ENCODE measurements at regions not wholly inside any gene's neighbourhood (a gene's known extent, or its start where the extent isn't known, plus 50 kb on each side); places are given as distances from the start of the nearest gene placed in this dataset.

- Histone ChIP-seq H3K4me3 (no peak overlapping the region), H3K27me3 (replicated peaks; ENCODE audit: insufficient read depth) (peaks cover 3% of the 10 kb centered on the region), H3K4me1 (replicated peaks) (no peaks in the 10 kb centered on the region), H3K36me3 (no peaks in the 10 kb centered on the region), H3K27ac (no peak overlapping the region), H3K9me3 (no peaks in the 10 kb centered on the region)
- 65% methylated on average over 11 of the region's 14 CpGs for WGBS
- intact Hi-C loops (cut with DNase I) = no loop called here
- no peak for DNase-seq (ENCODE audit: low spot score)
- TF ChIP-seq POLR2A (IDR thresholded peaks at IDR 0.05) = no peak
- TF ChIP-seq, protein P1, sequence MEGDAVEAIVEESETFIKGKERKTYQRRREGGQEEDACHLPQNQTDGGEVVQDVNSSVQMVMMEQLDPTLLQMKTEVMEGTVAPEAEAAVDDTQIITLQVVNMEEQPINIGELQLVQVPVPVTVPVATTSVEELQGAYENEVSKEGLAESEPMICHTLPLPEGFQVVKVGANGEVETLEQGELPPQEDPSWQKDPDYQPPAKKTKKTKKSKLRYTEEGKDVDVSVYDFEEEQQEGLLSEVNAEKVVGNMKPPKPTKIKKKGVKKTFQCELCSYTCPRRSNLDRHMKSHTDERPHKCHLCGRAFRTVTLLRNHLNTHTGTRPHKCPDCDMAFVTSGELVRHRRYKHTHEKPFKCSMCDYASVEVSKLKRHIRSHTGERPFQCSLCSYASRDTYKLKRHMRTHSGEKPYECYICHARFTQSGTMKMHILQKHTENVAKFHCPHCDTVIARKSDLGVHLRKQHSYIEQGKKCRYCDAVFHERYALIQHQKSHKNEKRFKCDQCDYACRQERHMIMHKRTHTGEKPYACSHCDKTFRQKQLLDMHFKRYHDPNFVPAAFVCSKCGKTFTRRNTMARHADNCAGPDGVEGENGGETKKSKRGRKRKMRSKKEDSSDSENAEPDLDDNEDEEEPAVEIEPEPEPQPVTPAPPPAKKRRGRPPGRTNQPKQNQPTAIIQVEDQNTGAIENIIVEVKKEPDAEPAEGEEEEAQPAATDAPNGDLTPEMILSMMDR (IDR thresholded peaks at IDR 0.05) = no peak
These were observed 81.7 kb upstream of the GATA5 start for GRCh38 chr20:62557462-62557861.

DNA sequence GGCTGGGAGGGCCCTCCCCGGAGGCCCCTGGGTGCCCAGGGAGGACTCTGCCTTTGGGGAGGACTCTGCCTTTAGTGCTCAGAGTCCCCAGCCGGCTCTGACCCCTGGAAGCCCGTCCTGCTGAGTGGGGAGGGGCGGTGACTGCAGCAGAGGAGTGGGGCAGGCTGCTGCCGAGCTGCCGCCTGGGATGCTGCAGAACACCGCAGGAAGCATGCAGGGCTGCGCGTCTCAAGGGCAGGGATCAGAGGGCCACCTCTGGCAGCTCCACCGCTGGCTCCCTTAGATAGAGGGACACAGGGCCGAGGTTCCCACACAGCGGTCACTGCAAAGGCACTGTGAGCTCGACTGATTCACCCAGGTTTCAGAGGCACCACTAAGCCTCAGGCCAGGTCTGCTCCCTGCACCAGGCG, 82.2 kb upstream of the GATA5 start:
- intact Hi-C loops (cut with DNase I) = no loop called here
- no peak for DNase-seq (ENCODE audit: low spot score)
- Histone ChIP-seq H3K36me3 (no peaks in the 10 kb centered on the region), H3K4me1 (replicated peaks) (no peaks in the 10 kb centered on the region), H3K4me3 (no peak overlapping the region), H3K27ac (no peak overlapping the region), H3K27me3 (replicated peaks; ENCODE audit: insufficient read depth) (peaks cover 1% of the 10 kb centered on the region), H3K9me3 (no peaks in the 10 kb centered on the region)
- 79% methylated on average over 13 of the region's 14 CpGs for WGBS
- no peak for TF ChIP-seq POLR2AphosphoS5 (IDR thresholded peaks at IDR 0.05)
- TF ChIP-seq, protein P1 (IDR thresholded peaks at IDR 0.05) = no peak
- no peak for TF ChIP-seq POLR2A (IDR thresholded peaks at IDR 0.05)

- no peak overlapping the region for H3K4me3 ChIP-seq
- intact Hi-C loops (cut with DNase I) = no loop called here
- no peaks in the 10 kb centered on the region for H3K9me3 ChIP-seq
- WGBS = 59% methylated on average over 14 of the region's 17 CpGs
- DNase-seq (ENCODE audit: low spot score) = no peak
- H3K27me3 ChIP-seq (replicated peaks; ENCODE audit: insufficient read depth) = peaks cover 1% of the 10 kb centered on the region
- H3K36me3 ChIP-seq = no peaks in the 10 kb centered on the region
- no peak overlapping the region for H3K27ac ChIP-seq
- no peaks in the 10 kb centered on the region for H3K4me1 ChIP-seq (replicated peaks)
- no peak for TF ChIP-seq POLR2AphosphoS5 (IDR thresholded peaks at IDR 0.05)
- TF ChIP-seq, protein P1 (IDR thresholded peaks at IDR 0.05) = no peak
- no peak for TF ChIP-seq POLR2A (IDR thresholded peaks at IDR 0.05)
These were observed 83.0 kb upstream of the GATA5 start for GRCh38 chr20:62558779-62559178.

- Histone ChIP-seq H3K36me3 (no peaks in the 10 kb centered on the region), H3K4me3 (no peak overlapping the region), H3K4me1 (replicated peaks) (no peaks in the 10 kb centered on the region), H3K27me3 (replicated peaks; ENCODE audit: insufficient read depth) (no peaks in the 10 kb centered on the region), H3K9me3 (no peaks in the 10 kb centered on the region), H3K27ac (no peak overlapping the region)
- intact Hi-C loops (cut with DNase I) = no loop called here
- TF ChIP-seq POLR2A (IDR thresholded peaks at IDR 0.05) (no peak), POLR2AphosphoS5 (IDR thresholded peaks at IDR 0.05) (no peak)
- TF ChIP-seq, protein P1 (IDR thresholded peaks at IDR 0.05) = no peak
- 61% methylated on average over 6 of the region's 6 CpGs for whole genome bisulfite sequencing
- no peak for DNase-seq (ENCODE audit: low spot score)
These were observed 82.1 kb upstream of the SLCO4A1 start for GRCh38 chr20:62560162-62560561.

- WGBS = 63% methylated on average over 8 of the region's 15 CpGs
- intact Hi-C loops (cut with DNase I) = no loop called here
These were observed 81.1 kb upstream of the SLCO4A1 start for GRCh38 chr20:62561182-62561581.

More at GRCh38 chr20:62561182-62561581, 81.1 kb upstream of the SLCO4A1 start:
- no peaks in the 10 kb centered on the region for H3K36me3 ChIP-seq
- no peaks in the 10 kb centered on the region for H3K9me3 ChIP-seq
- H3K4me1 ChIP-seq (replicated peaks) = no peaks in the 10 kb centered on the region
- H3K27ac ChIP-seq = no peak overlapping the region
- TF ChIP-seq, protein P1 (IDR thresholded peaks at IDR 0.05) = no peak
- TF ChIP-seq POLR2A (IDR thresholded peaks at IDR 0.05) (no peak), POLR2AphosphoS5 (IDR thresholded peaks at IDR 0.05) (no peak)
- DNase-seq (ENCODE audit: low spot score) = no peak
- H3K4me3 ChIP-seq = no peak overlapping the region
- no peaks in the 10 kb centered on the region for H3K27me3 ChIP-seq (replicated peaks; ENCODE audit: insufficient read depth)

Measured in prostate gland (tissue), 2 donors.